ENCODE measurements at regions not wholly inside any gene's neighbourhood (a gene's known extent, or its start where the extent isn't known, plus 50 kb on each side); places are given as distances from the start of the nearest gene placed in this dataset.

- TF ChIP-seq, protein P1, sequence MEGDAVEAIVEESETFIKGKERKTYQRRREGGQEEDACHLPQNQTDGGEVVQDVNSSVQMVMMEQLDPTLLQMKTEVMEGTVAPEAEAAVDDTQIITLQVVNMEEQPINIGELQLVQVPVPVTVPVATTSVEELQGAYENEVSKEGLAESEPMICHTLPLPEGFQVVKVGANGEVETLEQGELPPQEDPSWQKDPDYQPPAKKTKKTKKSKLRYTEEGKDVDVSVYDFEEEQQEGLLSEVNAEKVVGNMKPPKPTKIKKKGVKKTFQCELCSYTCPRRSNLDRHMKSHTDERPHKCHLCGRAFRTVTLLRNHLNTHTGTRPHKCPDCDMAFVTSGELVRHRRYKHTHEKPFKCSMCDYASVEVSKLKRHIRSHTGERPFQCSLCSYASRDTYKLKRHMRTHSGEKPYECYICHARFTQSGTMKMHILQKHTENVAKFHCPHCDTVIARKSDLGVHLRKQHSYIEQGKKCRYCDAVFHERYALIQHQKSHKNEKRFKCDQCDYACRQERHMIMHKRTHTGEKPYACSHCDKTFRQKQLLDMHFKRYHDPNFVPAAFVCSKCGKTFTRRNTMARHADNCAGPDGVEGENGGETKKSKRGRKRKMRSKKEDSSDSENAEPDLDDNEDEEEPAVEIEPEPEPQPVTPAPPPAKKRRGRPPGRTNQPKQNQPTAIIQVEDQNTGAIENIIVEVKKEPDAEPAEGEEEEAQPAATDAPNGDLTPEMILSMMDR (IDR thresholded peaks at IDR 0.05) = no peak
- TF ChIP-seq EZH2 (IDR thresholded peaks at IDR 0.05) (no peak), EZH2phosphoT487 (IDR thresholded peaks at IDR 0.05) (no peak)
Measured at GRCh38 chr11:104620991-104621390, 277.3 kb downstream of the CASP12 start.
